H1 (cell line): ENCODE measurements at regions not wholly inside any gene's neighbourhood (a gene's known extent, or its start where the extent isn't known, plus 50 kb on each side); places are given as distances from the start of the nearest gene placed in this dataset.
A peak's percentile ranks its signal among the peaks of the same experiment; 100 is the strongest.

Experiments
- BCL11A ChIP-seq, 2 experiments: IDR thresholded peaks; one replicate each; pipeline ENCODE4 v1.6.1; 2011; ENCODE audit warnings: low read depth in 2 of 2, low read length in 2 of 2, mild to moderate bottlenecking in 2 of 2
- CEBPB ChIP-seq: IDR thresholded peaks from 2 replicates; pipeline ENCODE4 v1.6.1; 2012; ENCODE audit warnings: low read depth, low read length
- EP300 ChIP-seq, 2 experiments: IDR thresholded peaks; 1 replicate in 1 of 2; 2 replicates in 1 of 2; pipeline ENCODE4 v1.6.1; 2011 to 2012; ENCODE audit warnings: low read depth in 2 of 2, low read length in 2 of 2, mild to moderate bottlenecking in 2 of 2, borderline replicate concordance in 1 of 2, inconsistent platforms in 1 of 2, moderate library complexity in 1 of 2
- EZH2 ChIP-seq: fragments of 200-600 bp; sonication (generic); IDR thresholded peaks from 2 replicates; pipeline ENCODE4 v1.7.1; 2012; ENCODE audit warnings: low read depth, mild to moderate bottlenecking, moderate library complexity, low read length, inconsistent platforms; ENCODE audit not compliant: severe bottlenecking
- GABPA ChIP-seq: IDR thresholded peaks from 2 replicates; pipeline ENCODE4 v1.6.1; 2011; ENCODE audit warnings: mild to moderate bottlenecking, low read length, moderate library complexity, borderline replicate concordance; ENCODE audit not compliant: insufficient read depth
- MAFK ChIP-seq: IDR thresholded peaks from 2 replicates; pipeline ENCODE4 v1.6.1; 2012; ENCODE audit warnings: low read depth, mild to moderate bottlenecking, improper control_type of control experiment, low read length
- POLR2A ChIP-seq, 2 experiments: IDR thresholded peaks; 1 replicate in 1 of 2; 2 replicates in 1 of 2; pipeline ENCODE4 v1.6.1; 2011; ENCODE audit warnings: low read depth in 2 of 2, low read length in 2 of 2, mild to moderate bottlenecking in 2 of 2; ENCODE audit errors: control extremely low read depth in 1 of 2
- POLR2AphosphoS5 ChIP-seq: IDR thresholded peaks from 2 replicates; pipeline ENCODE4 v1.6.1; 2011; ENCODE audit warnings: low read depth, low read length
- SIX5 ChIP-seq: IDR thresholded peaks from 2 replicates; pipeline ENCODE4 v1.6.1; 2011; ENCODE audit warnings: mild to moderate bottlenecking, low read depth, low read length
- TCF12 ChIP-seq: IDR thresholded peaks from 2 replicates; pipeline ENCODE4 v1.6.1; 2011; ENCODE audit warnings: low read depth, mild to moderate bottlenecking, low read length
- YY1 ChIP-seq: IDR thresholded peaks from 2 replicates; pipeline ENCODE4 v1.6.1; 2011; ENCODE audit warnings: low read depth, mild to moderate bottlenecking, low read length
- ZNF274 ChIP-seq: IDR thresholded peaks from 2 replicates; pipeline ENCODE4 v1.7.0; 2012; ENCODE audit warnings: low read length, borderline replicate concordance; ENCODE audit errors: extremely low read depth
- TF ChIP-seq, protein P1 (sequence below), 3 experiments: IDR thresholded peaks; 1 replicate in 2 of 3; 2 replicates in 1 of 3; pipeline versions ENCODE4 v1.5.1 to v1.6.1; 2011; ENCODE audit warnings: low read length in 3 of 3, mild to moderate bottlenecking in 3 of 3, inconsistent platforms in 2 of 3, low read depth in 1 of 3, moderate library complexity in 1 of 3; ENCODE audit not compliant: insufficient read depth in 1 of 3; ENCODE audit errors: control extremely low read depth in 1 of 3
- TF ChIP-seq, protein P2 (sequence below): IDR thresholded peaks from 2 replicates; pipeline ENCODE4 v1.6.1; 2012; ENCODE audit warnings: low read length, inconsistent platforms

DNA sequence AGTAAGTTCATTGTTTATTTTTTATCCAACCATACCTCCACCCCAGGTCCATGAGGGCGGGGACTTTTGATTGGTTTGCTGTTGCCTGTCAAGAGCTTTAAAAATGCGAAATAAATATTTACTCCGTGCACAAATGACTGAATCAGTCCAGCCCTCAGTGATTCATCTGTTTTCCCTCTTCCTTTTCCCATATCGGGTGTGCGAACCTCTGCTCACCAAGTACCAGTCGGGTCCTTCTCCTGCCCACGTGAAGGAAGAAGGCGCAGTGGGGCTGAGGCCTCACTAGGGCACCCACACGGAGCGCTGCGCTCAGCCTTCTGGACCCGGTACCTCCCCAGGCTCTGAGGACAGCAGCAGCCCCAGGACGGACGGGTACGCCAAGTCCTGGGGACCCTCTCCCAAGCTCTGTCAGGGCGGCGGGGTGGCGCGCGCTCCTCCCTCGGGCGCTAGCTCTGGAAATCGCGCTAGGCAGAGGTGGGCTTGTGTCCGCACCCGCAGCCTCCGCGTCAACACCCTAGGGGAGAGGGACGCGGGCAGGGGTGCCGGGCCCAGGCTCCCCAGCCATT, 70.5 kb upstream of the EPHB3 start:
- TF ChIP-seq MAFK, result no peak
- no peak for TF ChIP-seq TCF12
- TF ChIP-seq, protein P1, sequence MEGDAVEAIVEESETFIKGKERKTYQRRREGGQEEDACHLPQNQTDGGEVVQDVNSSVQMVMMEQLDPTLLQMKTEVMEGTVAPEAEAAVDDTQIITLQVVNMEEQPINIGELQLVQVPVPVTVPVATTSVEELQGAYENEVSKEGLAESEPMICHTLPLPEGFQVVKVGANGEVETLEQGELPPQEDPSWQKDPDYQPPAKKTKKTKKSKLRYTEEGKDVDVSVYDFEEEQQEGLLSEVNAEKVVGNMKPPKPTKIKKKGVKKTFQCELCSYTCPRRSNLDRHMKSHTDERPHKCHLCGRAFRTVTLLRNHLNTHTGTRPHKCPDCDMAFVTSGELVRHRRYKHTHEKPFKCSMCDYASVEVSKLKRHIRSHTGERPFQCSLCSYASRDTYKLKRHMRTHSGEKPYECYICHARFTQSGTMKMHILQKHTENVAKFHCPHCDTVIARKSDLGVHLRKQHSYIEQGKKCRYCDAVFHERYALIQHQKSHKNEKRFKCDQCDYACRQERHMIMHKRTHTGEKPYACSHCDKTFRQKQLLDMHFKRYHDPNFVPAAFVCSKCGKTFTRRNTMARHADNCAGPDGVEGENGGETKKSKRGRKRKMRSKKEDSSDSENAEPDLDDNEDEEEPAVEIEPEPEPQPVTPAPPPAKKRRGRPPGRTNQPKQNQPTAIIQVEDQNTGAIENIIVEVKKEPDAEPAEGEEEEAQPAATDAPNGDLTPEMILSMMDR (IDR thresholded peaks at IDR 0.05; ENCODE audit: control extremely low read depth in 1 of 3, insufficient read depth in 1 of 3, low read depth in 1 of 3, low read length in 3 of 3), result peak in 2 of 3 experiments; percentile 19 to 21; a peak in 2 of 4 replicates
- TF ChIP-seq, protein P2, sequence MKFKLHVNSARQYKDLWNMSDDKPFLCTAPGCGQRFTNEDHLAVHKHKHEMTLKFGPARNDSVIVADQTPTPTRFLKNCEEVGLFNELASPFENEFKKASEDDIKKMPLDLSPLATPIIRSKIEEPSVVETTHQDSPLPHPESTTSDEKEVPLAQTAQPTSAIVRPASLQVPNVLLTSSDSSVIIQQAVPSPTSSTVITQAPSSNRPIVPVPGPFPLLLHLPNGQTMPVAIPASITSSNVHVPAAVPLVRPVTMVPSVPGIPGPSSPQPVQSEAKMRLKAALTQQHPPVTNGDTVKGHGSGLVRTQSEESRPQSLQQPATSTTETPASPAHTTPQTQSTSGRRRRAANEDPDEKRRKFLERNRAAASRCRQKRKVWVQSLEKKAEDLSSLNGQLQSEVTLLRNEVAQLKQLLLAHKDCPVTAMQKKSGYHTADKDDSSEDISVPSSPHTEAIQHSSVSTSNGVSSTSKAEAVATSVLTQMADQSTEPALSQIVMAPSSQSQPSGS, result no peak
- no peak for TF ChIP-seq EP300 (IDR thresholded peaks at IDR 0.05; ENCODE audit: borderline replicate concordance in 1 of 2, low read depth in 2 of 2, low read length in 2 of 2)
- TF ChIP-seq YY1, result no peak
- no peak for TF ChIP-seq POLR2A (IDR thresholded peaks at IDR 0.05; ENCODE audit: control extremely low read depth in 1 of 2, low read depth in 2 of 2, low read length in 2 of 2)
- TF ChIP-seq CEBPB, result no peak
- no peak for TF ChIP-seq POLR2AphosphoS5
- TF ChIP-seq GABPA, result no peak
- TF ChIP-seq SIX5, result no peak
- no peak for TF ChIP-seq EZH2
- no peak for TF ChIP-seq ZNF274
- TF ChIP-seq BCL11A (IDR thresholded peaks at IDR 0.05; ENCODE audit: low read depth in 2 of 2, low read length in 2 of 2), result no peak
